A204.1 (cell line): ENCODE measurements at regions not wholly inside any gene's neighbourhood (a gene's known extent, or its start where the extent isn't known, plus 50 kb on each side); places are given as distances from the start of the nearest gene placed in this dataset.
"Not testable (repeated sequence)": the region's sequence is repeated elsewhere in the genome, so short reads cannot be mapped to it uniquely, and the experiment has no call there.

ENCODE experiments used
- FAIRE-seq: peaks from 2 replicates; lab custom pipeline; 2012; peaks lifted over from hg19 to GRCh38; lab: Jason Lieb, UNC

- no peak for FAIRE-seq
Measured at GRCh38 chr7:69531050-69531449, 67.2 kb upstream of the AUTS2 start.

DNA sequence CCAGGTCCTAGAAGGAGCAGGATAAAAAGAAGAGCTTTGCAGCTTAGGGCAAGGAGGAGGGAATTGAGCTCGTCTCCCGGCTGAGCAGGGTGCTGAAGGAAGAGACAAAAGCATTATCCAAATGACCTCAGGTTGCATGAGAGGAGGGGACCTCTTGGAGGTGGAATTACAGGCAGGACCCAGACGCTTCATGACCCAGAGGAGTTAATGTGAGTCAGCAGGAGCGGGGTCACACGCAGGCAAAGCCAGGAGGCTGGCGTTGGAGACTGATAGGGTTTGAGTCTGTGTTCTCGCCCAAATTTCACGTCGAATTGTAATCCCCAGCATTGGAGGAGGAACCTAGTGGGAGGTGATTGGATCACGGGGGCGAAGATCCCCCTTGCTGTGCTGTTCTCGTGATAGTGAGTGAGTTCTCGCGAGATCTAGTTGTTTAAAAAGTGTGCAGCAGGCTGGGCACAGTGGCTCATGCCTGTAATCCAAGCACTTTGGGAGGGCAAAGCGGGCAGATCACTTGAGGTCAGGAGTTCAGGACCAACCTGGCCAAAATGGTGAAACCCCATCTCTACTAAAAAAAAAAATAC lies 63.7 kb upstream of the AUTS2 start:
- no peak for FAIRE-seq

- FAIRE-seq: no peak
Measured at GRCh38 chr7:69537691-69538090, 60.6 kb upstream of the AUTS2 start.

DNA sequence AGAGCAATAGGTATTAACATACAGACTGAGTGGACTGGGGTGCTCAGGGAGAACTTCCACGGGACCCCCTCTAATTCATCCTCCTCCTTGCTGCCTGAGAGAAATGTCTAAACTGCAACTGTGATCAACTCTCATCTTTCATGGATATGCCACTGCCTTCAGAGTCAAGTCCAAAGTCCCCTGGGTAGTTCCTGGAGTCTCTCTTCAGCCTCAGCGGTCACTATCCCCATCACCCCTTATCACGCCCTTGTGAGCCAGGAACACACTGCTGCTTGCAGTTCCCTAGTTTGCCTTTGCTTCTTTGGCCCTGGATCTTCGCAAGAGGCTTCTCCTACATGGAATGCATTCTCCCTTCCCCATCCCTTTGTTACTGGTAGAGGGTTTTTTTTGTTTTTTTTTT lies 58.7 kb upstream of the AUTS2 start:
- no peak for FAIRE-seq

DNA sequence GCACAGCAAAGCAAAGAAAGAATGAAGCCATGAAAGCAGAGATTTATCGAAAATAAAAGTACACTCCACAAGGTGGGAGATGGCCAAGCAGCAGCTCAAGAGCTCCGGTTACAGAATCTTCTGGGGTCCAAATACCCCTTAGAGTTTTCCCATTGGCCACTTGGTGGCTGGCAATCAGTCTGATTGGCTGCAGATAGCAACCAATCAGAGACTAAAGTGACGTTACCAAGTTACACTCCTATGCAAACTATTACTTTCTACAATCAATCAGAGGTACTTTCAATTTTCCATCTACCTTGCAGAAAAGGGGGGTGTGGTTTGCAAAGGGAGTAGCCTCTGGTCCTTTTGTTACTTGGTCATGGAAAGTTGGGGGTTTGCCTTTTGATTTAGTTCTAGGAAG lies 58.0 kb upstream of the AUTS2 start:
- FAIRE-seq: no peak

GRCh38 chr7:69541779-69542432 lies 56.4 kb upstream of the AUTS2 start:
- FAIRE-seq: not testable (repeated sequence)

DNA sequence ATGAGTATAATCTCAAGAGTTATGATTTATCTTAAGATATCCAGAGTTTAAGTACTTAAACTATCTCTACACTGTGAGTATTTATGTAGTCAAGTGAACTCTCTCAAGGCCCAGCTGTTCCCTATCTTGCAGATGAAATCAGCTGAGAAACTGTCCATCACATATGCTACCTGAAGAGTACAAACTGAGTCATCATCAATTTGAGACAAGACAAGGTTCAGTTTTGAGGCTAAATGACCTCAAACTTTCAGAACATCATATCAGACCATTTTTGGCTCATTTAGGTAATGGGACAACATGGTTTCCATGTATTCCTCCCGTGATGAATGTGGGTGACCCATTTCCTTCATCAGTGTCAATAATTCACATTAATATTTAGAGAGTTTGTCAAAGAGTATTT lies 53.1 kb upstream of the AUTS2 start:
- no peak for FAIRE-seq
